HG03432 (cell line): ENCODE measurements at regions not wholly inside any gene's neighbourhood (a gene's known extent, or its start where the extent isn't known, plus 50 kb on each side); places are given as distances from the start of the nearest gene placed in this dataset.
"Not testable (repeated sequence)": the region's sequence is repeated elsewhere in the genome, so short reads cannot be mapped to it uniquely, and the experiment has no call there.

Experiments
- ATAC-seq: cut with Tn5 transposase; IDR thresholded peaks from one replicate; pipeline ENCODE4 v1.9.1; 2021; ENCODE audit warnings: mild to moderate bottlenecking, moderate library complexity; ENCODE audit not compliant: unreplicated experiment

- ATAC-seq, result no peak
These were observed 131.7 kb downstream of the TMEM114 start for GRCh38 chr16:8458481-8459046.

- no peak for ATAC-seq
These were observed 137.0 kb downstream of the TMEM114 start for GRCh38 chr16:8453359-8453758.

- ATAC-seq, result no peak
These were observed 137.4 kb downstream of the TMEM114 start for GRCh38 chr16:8452941-8453340.

- no peak for ATAC-seq
These were observed 153.4 kb downstream of the TMEM114 start for GRCh38 chr16:8436931-8437330.

- no peak for ATAC-seq
These were observed 158.5 kb downstream of the TMEM114 start for GRCh38 chr16:8431783-8432182.

GRCh38 chr16:8430401-8430800 is 159.9 kb downstream of the TMEM114 start:
- ATAC-seq, result no peak

GRCh38 chr16:8426569-8426968 is 163.7 kb downstream of the TMEM114 start:
- no peak for ATAC-seq

GRCh38 chr16:8417145-8417544 is 173.2 kb downstream of the TMEM114 start:
- ATAC-seq, result no peak

- ATAC-seq, result no peak
These were observed 181.3 kb downstream of the TMEM114 start for GRCh38 chr16:8408855-8409567.

GRCh38 chr16:8407351-8407750 is 183.0 kb downstream of the TMEM114 start:
- ATAC-seq, result no peak

GRCh38 chr16:8403978-8404749 is 186.1 kb downstream of the TMEM114 start:
- ATAC-seq, result no peak

GRCh38 chr16:8402981-8403843 is 187.1 kb downstream of the TMEM114 start:
- ATAC-seq, result no peak

GRCh38 chr16:8400683-8401082 is 189.6 kb downstream of the TMEM114 start:
- ATAC-seq, result not testable (repeated sequence)

- no peak for ATAC-seq
These were observed 191.8 kb downstream of the TMEM114 start for GRCh38 chr16:8398548-8398947.

- ATAC-seq, result no peak
These were observed 193.1 kb downstream of the TMEM114 start for GRCh38 chr16:8397223-8397622.

- ATAC-seq, result no peak
These were observed 193.8 kb downstream of the TMEM114 start for GRCh38 chr16:8396463-8396862.

GRCh38 chr16:8391257-8391656 is 199.1 kb downstream of the TMEM114 start:
- ATAC-seq, result no peak

GRCh38 chr16:8388684-8389083 is 201.6 kb downstream of the TMEM114 start:
- ATAC-seq, result no peak

- ATAC-seq, result no peak
These were observed 208.5 kb downstream of the TMEM114 start for GRCh38 chr16:8381814-8382213.

- ATAC-seq, result no peak
These were observed 210.0 kb downstream of the TMEM114 start for GRCh38 chr16:8380311-8380710.

GRCh38 chr16:8377864-8378263 is 212.4 kb downstream of the TMEM114 start:
- no peak for ATAC-seq
